ENCODE measurements at regions not wholly inside any gene's neighbourhood (a gene's known extent, or its start where the extent isn't known, plus 50 kb on each side); places are given as distances from the start of the nearest gene placed in this dataset.

DNA sequence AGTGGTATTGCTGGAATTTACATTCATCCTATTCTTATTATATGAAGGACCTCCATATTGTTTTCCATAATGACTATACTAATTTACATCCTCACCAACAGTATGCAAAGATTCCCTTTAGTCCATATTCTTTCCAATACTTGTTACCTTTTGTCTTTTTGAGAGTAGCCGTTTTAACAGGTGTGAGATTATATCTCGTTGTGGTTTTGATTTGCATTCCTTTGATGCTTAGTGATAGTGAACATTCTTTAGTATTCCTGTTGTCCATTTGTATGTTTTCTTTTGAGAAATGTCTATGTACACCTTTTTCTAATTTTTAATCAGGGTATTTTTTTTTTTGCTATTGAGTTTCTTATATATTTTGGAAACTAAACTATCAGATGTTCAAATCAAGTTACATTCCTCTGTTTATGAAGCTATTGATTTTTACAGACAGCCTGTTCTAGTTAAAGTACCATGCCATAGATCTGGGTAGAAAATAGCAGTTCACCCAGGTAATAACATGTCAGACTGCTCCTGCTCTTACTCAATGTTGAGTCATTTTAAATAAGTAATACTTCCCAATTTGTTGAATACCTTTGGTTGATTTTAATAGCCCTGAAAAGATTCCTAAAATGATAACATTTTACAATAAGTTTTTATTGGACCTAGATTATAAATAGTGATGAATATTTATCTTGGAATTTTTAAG lies 1108.7 kb downstream of the NCAM2 start:
- intact Hi-C loops (cut with micrococcal nuclease): no loop called here
- no peak overlapping the region for H3K4me2 ChIP-seq (replicated peaks; ENCODE audit: extremely low read depth, low read length, poor library complexity, severe bottlenecking)
- no peaks in the 10 kb centered on the region for H3K4me1 ChIP-seq (ENCODE audit: control insufficient read depth in 1 of 2, insufficient read depth in 2 of 2, low read length in 2 of 2)
- Mint-ChIP-seq H3K27me3 (ENCODE audit: low read depth in 3 of 3) (peaks cover 0 to 2% (median 0%) of the 10 kb centered on the region in 3 donors), H3K36me3 (no peaks in the 10 kb centered on the region), H3K4me1 (no peaks in the 10 kb centered on the region), H3K9me3 (peaks cover 0 to 8% (median 6%) of the 10 kb centered on the region in 7 donors), H3K4me3 (no peak overlapping the region), H3K27ac (no peak overlapping the region)
- peaks cover 0 to 9% of the 10 kb centered on the region in 2 donors for H3K9me3 ChIP-seq (replicated peaks in 1 of 2; ENCODE audit: control insufficient read depth in 1 of 2, insufficient read depth in 1 of 2, low read length in 2 of 2)
- DNase-seq: no peak
- H2AFZ ChIP-seq (ENCODE audit: insufficient read depth, low read depth, low read length, poor library complexity, severe bottlenecking): no peak overlapping the region
- no peak overlapping the region for H3K4me3 ChIP-seq (replicated peaks in 1 of 3; ENCODE audit: low read depth in 2 of 3, low read length in 3 of 3)
- no peaks in the 10 kb centered on the region for H3K79me2 ChIP-seq (ENCODE audit: insufficient read depth, low read length)
- H4K20me1 ChIP-seq (ENCODE audit: insufficient read depth, low read length): no peaks in the 10 kb centered on the region
- H3K27me3 ChIP-seq (ENCODE audit: control insufficient read depth in 2 of 2, insufficient read depth in 2 of 2, low read length in 2 of 2): no peaks in the 10 kb centered on the region
- TF ChIP-seq CTCF (IDR thresholded peaks at IDR 0.05): no peak
- WGBS (ENCODE audit: insufficient coverage): no CpG with 5 or more reads among the region's 2 CpGs
- H3K36me3 ChIP-seq (replicated peaks in 1 of 2; ENCODE audit: control insufficient read depth in 1 of 2, insufficient read depth in 2 of 2, low read length in 2 of 2): no peaks in the 10 kb centered on the region
- H3K9ac ChIP-seq (ENCODE audit: insufficient read depth, low read length, poor library complexity, severe bottlenecking): no peak overlapping the region
- no peak overlapping the region for H3K27ac ChIP-seq (ENCODE audit: low read depth in 1 of 2, low read length in 2 of 2)

- no peaks in the 10 kb centered on the region for H3K4me1 Mint-ChIP-seq
- no peaks in the 10 kb centered on the region for H3K36me3 ChIP-seq (replicated peaks in 1 of 2; ENCODE audit: control insufficient read depth in 1 of 2, insufficient read depth in 2 of 2, low read length in 2 of 2)
- no peak for TF ChIP-seq CTCF (IDR thresholded peaks at IDR 0.05)
- peaks cover 12 to 19% of the 10 kb centered on the region in 2 donors for H3K9me3 ChIP-seq (replicated peaks in 1 of 2; ENCODE audit: control insufficient read depth in 1 of 2, insufficient read depth in 1 of 2, low read length in 2 of 2)
- H3K27me3 ChIP-seq (ENCODE audit: control insufficient read depth in 2 of 2, insufficient read depth in 2 of 2, low read length in 2 of 2): no peaks in the 10 kb centered on the region
- H3K4me1 ChIP-seq (ENCODE audit: control insufficient read depth in 1 of 2, insufficient read depth in 2 of 2, low read length in 2 of 2): no peaks in the 10 kb centered on the region
- WGBS (ENCODE audit: insufficient coverage): no CpG with 5 or more reads among the region's 2 CpGs
- DNase-seq: no peak
- no peak overlapping the region for H3K27ac ChIP-seq (ENCODE audit: low read depth in 1 of 2, low read length in 2 of 2)
- peaks cover 2 to 16% (median 9%) of the 10 kb centered on the region in 7 donors for H3K9me3 Mint-ChIP-seq
- H3K4me3 ChIP-seq (replicated peaks in 1 of 3; ENCODE audit: low read depth in 2 of 3, low read length in 3 of 3): no peak overlapping the region
- no peaks in the 10 kb centered on the region for H3K36me3 Mint-ChIP-seq
- H3K4me3 Mint-ChIP-seq: no peak overlapping the region
- no peak overlapping the region for H3K4me2 ChIP-seq (replicated peaks; ENCODE audit: extremely low read depth, low read length, poor library complexity, severe bottlenecking)
- intact Hi-C loops (cut with micrococcal nuclease): no loop called here
- no peaks in the 10 kb centered on the region for H3K79me2 ChIP-seq (ENCODE audit: insufficient read depth, low read length)
- no peak overlapping the region for H2AFZ ChIP-seq (ENCODE audit: insufficient read depth, low read depth, low read length, poor library complexity, severe bottlenecking)
- H3K9ac ChIP-seq (ENCODE audit: insufficient read depth, low read length, poor library complexity, severe bottlenecking): no peak overlapping the region
- H3K27ac Mint-ChIP-seq: no peak overlapping the region
- H3K27me3 Mint-ChIP-seq (ENCODE audit: low read depth in 3 of 3): peaks cover 0 to 2% (median 0%) of the 10 kb centered on the region in 3 donors
- H4K20me1 ChIP-seq (ENCODE audit: insufficient read depth, low read length): no peaks in the 10 kb centered on the region
These were observed 1117.5 kb downstream of the NCAM2 start for GRCh38 chr21:22115746-22116145.
